ENCODE measurements at regions not wholly inside any gene's neighbourhood (a gene's known extent, or its start where the extent isn't known, plus 50 kb on each side); places are given as distances from the start of the nearest gene placed in this dataset.
A peak's percentile ranks its signal among the peaks of the same experiment; 100 is the strongest.
"Not testable (repeated sequence)": the region's sequence is repeated elsewhere in the genome, so short reads cannot be mapped to it uniquely, and the experiment has no call there.

- DNase-seq = no peak
Measured at GRCh38 chr12:102726686-102727085, 190.4 kb downstream of the PAH start.

DNA sequence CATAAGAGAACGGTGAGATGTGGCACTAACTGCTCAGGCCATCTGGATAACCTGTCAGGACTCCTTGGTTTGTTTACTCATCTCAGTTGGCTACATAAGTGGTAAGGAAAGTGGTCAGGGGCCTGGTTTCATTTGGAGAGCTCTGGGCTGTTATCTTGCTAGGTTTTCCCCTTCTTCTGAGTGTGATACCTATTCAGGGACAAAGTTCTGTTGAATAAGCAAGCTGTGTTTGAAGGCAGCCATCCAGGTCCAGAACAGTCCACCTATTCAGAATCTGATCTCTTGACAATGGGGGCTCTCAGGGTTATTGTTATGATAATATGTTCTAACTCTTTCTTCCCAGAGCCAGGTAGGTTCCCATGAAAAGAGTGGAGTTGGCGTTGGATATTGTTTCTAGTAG lies 194.9 kb downstream of the PAH start:
- no peak for DNase-seq

DNA sequence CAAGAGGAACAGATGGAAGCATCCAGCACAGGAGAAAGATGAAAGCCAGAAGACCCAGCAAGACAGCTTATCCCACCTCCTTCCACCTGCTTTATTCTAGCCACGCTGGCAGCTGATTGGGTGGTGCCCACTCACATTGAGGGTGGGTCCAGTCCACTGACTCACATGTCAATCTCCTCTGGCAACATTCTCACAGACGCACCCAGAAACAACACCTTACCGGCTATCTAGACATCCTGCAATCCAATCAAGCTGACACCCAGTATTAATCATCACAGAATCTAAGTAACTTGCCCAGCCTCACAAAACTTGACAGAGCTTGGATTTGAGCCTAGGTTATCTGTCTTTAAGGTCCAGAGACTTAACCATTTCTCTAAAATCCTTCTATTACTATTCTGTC lies 208.9 kb downstream of the PAH start:
- DNase-seq = no peak

- DNase-seq = peak; percentile 16
Measured at GRCh38 chr12:102702447-102703114, 214.5 kb downstream of the PAH start.

GRCh38 chr12:102696045-102696444 lies 215.7 kb upstream of the IGF1 start:
- no peak for DNase-seq

DNA sequence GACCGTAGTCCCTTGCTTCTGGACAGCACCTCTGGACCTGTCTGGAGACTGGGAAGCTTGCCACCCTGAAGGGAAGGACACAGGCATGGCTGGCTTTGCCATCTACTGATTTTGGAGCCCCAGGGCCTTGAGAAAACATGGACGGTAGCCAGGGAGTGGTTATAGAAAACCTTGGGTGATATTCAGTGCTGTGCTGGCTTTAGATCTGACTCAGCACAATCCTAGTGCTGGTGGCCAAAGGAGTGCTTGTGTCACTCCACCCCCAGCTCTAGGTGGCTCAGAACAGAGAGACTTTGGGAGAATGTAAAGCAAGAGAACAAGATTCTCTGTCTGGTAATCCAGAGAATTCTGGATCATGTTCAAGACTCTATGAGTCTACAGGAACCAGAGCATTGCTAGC lies 214.5 kb upstream of the IGF1 start:
- DNase-seq = no peak

- DNase-seq = no peak
Measured at GRCh38 chr12:102691773-102692555, 211.6 kb upstream of the IGF1 start.

- DNase-seq = no peak
Measured at GRCh38 chr12:102690253-102690652, 209.9 kb upstream of the IGF1 start.

GRCh38 chr12:102689701-102690100 lies 209.3 kb upstream of the IGF1 start:
- no peak for DNase-seq

- DNase-seq = no peak
Measured at GRCh38 chr12:102687523-102687922, 207.2 kb upstream of the IGF1 start.

GRCh38 chr12:102685841-102686240 lies 205.5 kb upstream of the IGF1 start:
- no peak for DNase-seq

DNA sequence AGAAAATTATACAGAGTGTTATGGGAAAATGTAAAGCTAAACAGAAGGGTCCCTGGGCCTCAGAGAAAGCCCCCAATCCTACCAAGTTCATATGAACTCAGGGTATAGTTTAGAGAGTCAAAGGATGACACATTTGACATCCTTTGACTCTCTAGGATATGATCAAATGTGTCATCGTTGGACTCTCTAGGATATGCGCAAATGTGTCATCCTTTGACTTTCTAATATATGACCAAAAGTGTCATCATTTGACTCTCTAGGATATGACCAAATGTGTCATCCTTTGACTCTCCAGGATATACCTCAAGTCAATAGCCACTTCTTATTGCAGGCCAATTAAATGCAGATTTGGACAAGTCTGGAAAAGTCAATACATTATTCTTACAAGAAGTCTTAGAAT lies 204.8 kb upstream of the IGF1 start:
- DNase-seq = no peak

- no peak for DNase-seq
Measured at GRCh38 chr12:102682366-102683289, 202.3 kb upstream of the IGF1 start.

DNA sequence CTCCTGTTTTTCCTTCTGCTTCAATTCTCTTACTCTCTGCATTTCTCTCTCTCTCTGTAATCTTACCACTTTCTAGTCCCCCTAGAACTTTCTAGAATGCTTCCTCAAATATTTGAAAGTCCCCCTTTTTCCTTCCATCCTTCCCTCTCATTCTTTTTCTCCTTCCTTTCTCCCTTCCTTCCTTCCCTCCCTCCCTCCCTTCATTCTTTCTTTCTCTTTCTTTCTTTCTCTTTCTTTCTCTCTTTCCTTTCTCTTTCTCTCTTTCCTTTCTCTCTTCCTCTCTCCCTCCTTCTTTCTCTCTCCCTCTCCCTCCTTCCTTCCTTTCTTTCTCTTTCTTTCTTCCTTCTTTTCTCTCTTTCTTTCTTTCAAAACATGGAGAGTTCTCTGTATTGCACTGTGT lies 201.4 kb upstream of the IGF1 start:
- DNase-seq = no peak

GRCh38 chr12:102681309-102681708 lies 200.9 kb upstream of the IGF1 start:
- no peak for DNase-seq

- DNase-seq = no peak
Measured at GRCh38 chr12:102680304-102680703, 199.9 kb upstream of the IGF1 start.

DNA sequence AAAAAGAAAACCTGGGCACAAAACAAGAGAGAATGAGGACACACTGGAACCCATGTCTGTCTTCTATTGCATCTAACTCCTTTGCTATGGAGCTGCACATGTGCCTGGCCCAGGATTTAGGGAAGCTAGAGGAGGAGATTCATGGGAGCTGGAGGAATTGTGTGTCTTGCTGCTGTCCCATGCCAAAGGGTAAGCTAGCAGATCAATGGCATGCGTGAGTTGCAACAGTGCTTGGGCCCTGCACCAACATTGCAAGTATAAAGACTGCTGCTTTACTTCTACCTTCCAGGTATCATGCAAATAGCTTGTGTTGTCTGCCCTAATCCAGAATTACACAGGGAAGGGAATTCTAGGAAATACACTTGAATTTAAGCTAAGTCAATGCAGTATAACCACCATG lies 196.4 kb upstream of the IGF1 start:
- DNase-seq = no peak

- DNase-seq = no peak
Measured at GRCh38 chr12:102675672-102676071, 195.3 kb upstream of the IGF1 start.

DNA sequence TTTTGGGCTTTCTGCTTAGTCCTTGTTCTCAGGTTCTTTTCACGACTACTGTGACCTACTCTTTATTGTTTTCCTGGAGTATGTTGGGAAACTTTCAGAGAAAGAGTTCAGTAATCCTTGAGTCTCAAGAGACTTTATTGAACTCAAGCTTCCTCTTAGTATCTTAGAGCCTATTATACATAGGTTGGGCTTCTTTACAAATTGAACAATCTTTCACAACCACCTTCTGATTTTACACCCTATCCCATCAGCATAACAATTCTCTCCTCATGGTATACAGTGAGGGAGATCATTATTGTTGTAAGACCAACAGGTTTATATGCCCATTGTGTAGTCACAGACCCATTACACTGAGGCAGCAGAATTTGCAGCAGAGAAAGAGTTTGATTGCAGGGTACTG lies 193.2 kb upstream of the IGF1 start:
- DNase-seq = no peak

- peak; percentile 10 for DNase-seq
Measured at GRCh38 chr12:102672212-102672611, 191.8 kb upstream of the IGF1 start.

- no peak for DNase-seq
Measured at GRCh38 chr12:102669056-102669455, 188.7 kb upstream of the IGF1 start.

GRCh38 chr12:102666176-102666575 lies 185.8 kb upstream of the IGF1 start:
- DNase-seq = not testable (repeated sequence)

DNA sequence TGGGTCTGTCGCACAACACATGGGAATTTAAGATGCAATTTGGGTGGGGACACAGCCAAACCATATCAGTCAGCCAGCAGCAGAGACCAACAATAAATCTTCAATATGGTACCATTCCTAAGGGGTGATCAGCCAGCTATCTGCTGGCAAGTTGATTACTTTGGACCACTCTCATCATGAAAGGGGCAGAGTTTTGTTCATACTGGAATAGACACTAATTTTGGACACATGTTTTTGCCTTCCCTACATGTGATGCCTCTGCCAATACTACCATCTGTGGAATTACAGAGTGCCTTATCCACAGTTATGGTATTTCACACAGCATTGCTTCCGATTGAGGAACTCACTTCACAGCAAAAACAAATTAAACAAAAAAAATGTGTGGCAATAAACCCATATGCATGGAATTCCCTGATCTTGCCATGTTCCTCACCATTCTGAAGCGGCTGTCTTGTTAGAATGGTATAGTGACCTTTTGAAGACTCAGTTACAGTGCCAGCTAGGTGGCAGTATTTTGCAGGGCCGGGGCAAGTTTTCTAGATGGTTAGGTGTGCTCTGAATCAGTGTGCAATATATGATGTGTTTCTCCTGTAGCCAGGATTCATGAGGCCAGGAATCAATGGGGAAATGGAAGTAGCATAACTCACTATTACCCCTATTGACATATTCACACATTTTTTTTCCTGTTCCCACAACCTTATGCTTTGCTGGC lies 179.0 kb upstream of the IGF1 start:
- no peak for DNase-seq

All from T1000 (cell line).